Liver (tissue), 8 donors: ENCODE measurements at regions not wholly inside any gene's neighbourhood (a gene's known extent, or its start where the extent isn't known, plus 50 kb on each side); places are given as distances from the start of the nearest gene placed in this dataset.

Experiments
- DNase-seq: peaks from one replicate; pipeline ENCODE4 v3.0.0-alpha.2; 2017; ENCODE audit warnings: low spot score
- H3K27ac ChIP-seq, 2 donors: one replicate each; pipeline ENCODE4 v1.7.0; 2013; ENCODE audit warnings: inconsistent platforms in 2 of 2, low read length in 2 of 2, control low read depth in 1 of 2, low read depth in 1 of 2, mild to moderate bottlenecking in 1 of 2
- H3K27me3 ChIP-seq, 4 donors: one replicate each; pipeline versions ENCODE4 v1.6.1 to v1.7.0; 2013; ENCODE audit warnings: low read length in 3 of 4, inconsistent platforms in 1 of 4, mild to moderate bottlenecking in 1 of 4, moderate library complexity in 1 of 4; ENCODE audit not compliant: control insufficient read depth in 4 of 4, insufficient read depth in 4 of 4
- H3K36me3 ChIP-seq, 4 donors: one replicate each; pipeline versions ENCODE4 v1.6.1 to v1.7.0; 2013; ENCODE audit warnings: low read length in 3 of 4, mild to moderate bottlenecking in 3 of 4, low read depth in 1 of 4, moderate library complexity in 1 of 4; ENCODE audit not compliant: control insufficient read depth in 4 of 4, insufficient read depth in 3 of 4
- H3K4me1 ChIP-seq, 4 donors: one replicate each; pipeline versions ENCODE4 v1.6.1 to v1.7.0; 2013; ENCODE audit warnings: low read length in 3 of 4, mild to moderate bottlenecking in 3 of 4, moderate library complexity in 1 of 4; ENCODE audit not compliant: control insufficient read depth in 4 of 4, insufficient read depth in 4 of 4
- H3K4me3 ChIP-seq, 3 donors: one replicate each; pipeline versions ENCODE4 v1.6.1 to v1.7.0; 2013; ENCODE audit warnings: low read length in 3 of 3, control low read depth in 1 of 3, low read depth in 1 of 3, mild to moderate bottlenecking in 1 of 3
- H3K9ac ChIP-seq, 2 donors: one replicate each; pipeline ENCODE4 v1.7.0; 2013; ENCODE audit warnings: low read length in 2 of 2, mild to moderate bottlenecking in 2 of 2, moderate library complexity in 2 of 2, control low read depth in 1 of 2, low read depth in 1 of 2
- H3K9me3 ChIP-seq, 4 donors: one replicate each; pipeline versions ENCODE4 v1.6.1 to v1.7.0; 2013; ENCODE audit warnings: low read length in 3 of 4; ENCODE audit not compliant: control insufficient read depth in 4 of 4
- ATF3 ChIP-seq: IDR thresholded peaks from 2 replicates; pipeline ENCODE4 v1.6.1; 2016; ENCODE audit warnings: antibody characterized with exemption
- CTCF ChIP-seq: fragments of 150-350 bp; IDR thresholded peaks from 2 replicates; pipeline ENCODE4 v1.5.1; 2017; ENCODE audit warnings: improper control_type of control experiment, low read depth, low read length; ENCODE audit not compliant: missing input control
- EGR1 ChIP-seq, 2 donors: IDR thresholded peaks; 2 replicates each; pipeline ENCODE4 v1.6.1; 2016 to 2018; ENCODE audit warnings: antibody characterized with exemption in 2 of 2, low read depth in 2 of 2
- FOXA1 ChIP-seq: IDR thresholded peaks from 2 replicates; pipeline ENCODE4 v1.6.1; 2016; ENCODE audit warnings: antibody characterized with exemption
- FOXA2 ChIP-seq: IDR thresholded peaks from 2 replicates; pipeline ENCODE4 v1.6.1; 2016; ENCODE audit warnings: antibody characterized with exemption
- GABPA ChIP-seq, 2 donors: IDR thresholded peaks in 1 of 2; conservative IDR thresholded peaks in 1 of 2; 2 replicates each; pipeline ENCODE4 v1.6.1; 2016; ENCODE audit warnings: antibody characterized with exemption in 2 of 2, mild to moderate bottlenecking in 1 of 2, moderate library complexity in 1 of 2
- HNF4A ChIP-seq, 2 donors: conservative IDR thresholded peaks; 2 replicates each; pipeline ENCODE4 v1.6.1; 2016; ENCODE audit warnings: antibody characterized with exemption in 2 of 2, mild to moderate bottlenecking in 2 of 2
- HNF4G ChIP-seq: IDR thresholded peaks from 2 replicates; pipeline ENCODE4 v1.6.1; 2016; ENCODE audit warnings: antibody characterized with exemption
- JUND ChIP-seq, 2 donors: IDR thresholded peaks; 2 replicates each; pipeline ENCODE4 v1.6.1; 2016; ENCODE audit warnings: antibody characterized with exemption in 2 of 2
- MAX ChIP-seq: IDR thresholded peaks from 2 replicates; pipeline ENCODE4 v1.6.1; 2016; ENCODE audit warnings: antibody characterized with exemption
- NR2F2 ChIP-seq: IDR thresholded peaks from 2 replicates; pipeline ENCODE4 v1.6.1; 2016; ENCODE audit warnings: antibody characterized with exemption
- RAD21 ChIP-seq, 2 donors: IDR thresholded peaks; 2 replicates each; pipeline ENCODE4 v1.6.1; 2016; ENCODE audit warnings: antibody characterized with exemption in 2 of 2, mild to moderate bottlenecking in 2 of 2
- REST ChIP-seq: IDR thresholded peaks from 2 replicates; pipeline ENCODE4 v1.6.1; 2016; ENCODE audit warnings: antibody characterized with exemption, mild to moderate bottlenecking
- SP1 ChIP-seq: IDR thresholded peaks from 2 replicates; pipeline ENCODE4 v1.6.1; 2018; ENCODE audit warnings: antibody characterized with exemption, mild to moderate bottlenecking
- TAF1 ChIP-seq: conservative IDR thresholded peaks from 2 replicates; pipeline ENCODE4 v1.6.1; 2016; ENCODE audit warnings: antibody characterized with exemption, mild to moderate bottlenecking
- YY1 ChIP-seq: IDR thresholded peaks from 2 replicates; pipeline ENCODE4 v1.6.1; 2016; ENCODE audit warnings: antibody characterized with exemption, mild to moderate bottlenecking
- ZBTB33 ChIP-seq: IDR thresholded peaks from 2 replicates; pipeline ENCODE4 v1.6.1; 2016; ENCODE audit warnings: antibody characterized with exemption
- WGBS: extraction: QIAGEN DNeasy Blood & Tissue Kit; methylation state at CpG from one replicate; pipeline ENCODE4 v1.1.7; 2013; 5-methylcytosine and 5-hydroxymethylcytosine counted together
- donor health status: healthy.
- donor health status: healthy.
- donor health status: healthy.
- donor health status: healthy.
- donor health status: healthy.

- H3K27ac ChIP-seq, result no peak overlapping the region
- no peaks in the 10 kb centered on the region for H3K27me3 ChIP-seq
- H3K36me3 ChIP-seq, result no peaks in the 10 kb centered on the region
- H3K9ac ChIP-seq, result no peak overlapping the region
- no peaks in the 10 kb centered on the region for H3K4me1 ChIP-seq
- WGBS, result 79% methylated on average over 3 of the region's 3 CpGs
- TF ChIP-seq EGR1 (IDR thresholded peaks at IDR 0.05; ENCODE audit: low read depth in 2 of 2) (no peak), GABPA (IDR thresholded peaks at IDR 0.05 in 1 of 2, conservative IDR thresholded peaks at IDR 0.05 in 1 of 2) (no peak), CTCF (no peak), YY1 (no peak), FOXA2 (no peak), FOXA1 (no peak), SP1 (no peak), REST (no peak), JUND (IDR thresholded peaks at IDR 0.05) (no peak), MAX (no peak)
- DNase-seq, result no peak
- no peaks in the 10 kb centered on the region for H3K9me3 ChIP-seq
- no peak overlapping the region for H3K4me3 ChIP-seq
Observed at GRCh38 chr2:220482716-220483115, 855.3 kb downstream of the SLC4A3 start.

GRCh38 chr2:220489121-220489520, 861.7 kb downstream of the SLC4A3 start:
- Histone ChIP-seq H3K9me3 (no peaks in the 10 kb centered on the region), H3K36me3 (no peaks in the 10 kb centered on the region), H3K4me3 (no peak overlapping the region), H3K27me3 (no peaks in the 10 kb centered on the region), H3K9ac (no peak overlapping the region), H3K27ac (no peak overlapping the region), H3K4me1 (no peaks in the 10 kb centered on the region)
- TF ChIP-seq NR2F2 (no peak), ATF3 (no peak), TAF1 (no peak), JUND (IDR thresholded peaks at IDR 0.05) (no peak), EGR1 (IDR thresholded peaks at IDR 0.05; ENCODE audit: low read depth in 2 of 2) (no peak)
- no peak for DNase-seq

GRCh38 chr2:220491670-220492069, 864.2 kb downstream of the SLC4A3 start:
- no peak overlapping the region for H3K4me3 ChIP-seq
- H3K27ac ChIP-seq, result no peak overlapping the region
- no peaks in the 10 kb centered on the region for H3K36me3 ChIP-seq
- no peaks in the 10 kb centered on the region for H3K9me3 ChIP-seq
- no peaks in the 10 kb centered on the region for H3K27me3 ChIP-seq
- 78% methylated on average over 4 of the region's 4 CpGs for WGBS
- no peak overlapping the region for H3K9ac ChIP-seq
- TF ChIP-seq HNF4G (no peak), EGR1 (IDR thresholded peaks at IDR 0.05; ENCODE audit: low read depth in 2 of 2) (no peak), ZBTB33 (no peak), HNF4A (conservative IDR thresholded peaks at IDR 0.05) (no peak), RAD21 (IDR thresholded peaks at IDR 0.05) (no peak), YY1 (no peak), FOXA1 (no peak), GABPA (IDR thresholded peaks at IDR 0.05 in 1 of 2, conservative IDR thresholded peaks at IDR 0.05 in 1 of 2) (no peak), NR2F2 (no peak)
- no peak for DNase-seq
- no peaks in the 10 kb centered on the region for H3K4me1 ChIP-seq
